Keratinocyte (primary cell): ENCODE measurements at regions not wholly inside any gene's neighbourhood (a gene's known extent, or its start where the extent isn't known, plus 50 kb on each side); places are given as distances from the start of the nearest gene placed in this dataset.
"Not testable (repeated sequence)": the region's sequence is repeated elsewhere in the genome, so short reads cannot be mapped to it uniquely, and the experiment has no call there.

Experiments
- DNase-seq: peaks from one replicate; pipeline ENCODE4 v3.0.0-alpha.2; 2011; ENCODE audit warnings: low read depth, missing footprints, low spot score
- FAIRE-seq: peaks from 2 replicates; lab custom pipeline; 2011; peaks lifted over from hg19 to GRCh38; lab: Jason Lieb, UNC
- H2AFZ ChIP-seq: 2 replicates; pipeline ENCODE4 v1.6.0; 2012; ENCODE audit warnings: low read length, control low read depth, inconsistent platforms; ENCODE audit not compliant: control insufficient read depth
- H3K27ac ChIP-seq: 2 replicates; pipeline ENCODE4 v1.5.1; 2011; ENCODE audit warnings: low read length; ENCODE audit not compliant: control insufficient read depth, insufficient read depth
- H3K27me3 ChIP-seq: 3 replicates; pipeline ENCODE4 v1.6.0; 2011; ENCODE audit warnings: low read length; ENCODE audit not compliant: control insufficient read depth, insufficient read depth; ENCODE audit errors: extremely low read depth
- H3K36me3 ChIP-seq, 2 experiments: 2 replicates in 1 of 2; 3 replicates in 1 of 2; pipeline ENCODE4 v1.5.1; 2011; ENCODE audit warnings: low read length in 2 of 2, mild to moderate bottlenecking in 1 of 2; ENCODE audit not compliant: control insufficient read depth in 2 of 2, insufficient read depth in 2 of 2; ENCODE audit errors: extremely low read depth in 1 of 2
- H3K4me1 ChIP-seq: 3 replicates; pipeline ENCODE4 v1.5.1; 2011; ENCODE audit warnings: low read length; ENCODE audit not compliant: control insufficient read depth, insufficient read depth; ENCODE audit errors: extremely low read depth
- H3K4me2 ChIP-seq: 3 replicates; pipeline ENCODE4 v1.6.0; 2011; ENCODE audit warnings: low read depth, low read length; ENCODE audit not compliant: control insufficient read depth, insufficient read depth; ENCODE audit errors: extremely low read depth
- H3K4me3 ChIP-seq, 3 experiments: fragments of 200-600 bp in 1 of 3; sonication (generic) in 1 of 3; 2 replicates in 2 of 3; 3 replicates in 1 of 3; pipeline ENCODE4 v1.5.1; 2011 to 2016; ENCODE audit warnings: low read length in 3 of 3, mild to moderate bottlenecking in 3 of 3, control low read depth in 2 of 3, inconsistent platforms in 1 of 3, low read depth in 1 of 3, mixed read lengths in 1 of 3, mixed run types in 1 of 3, moderate library complexity in 1 of 3; ENCODE audit not compliant: control insufficient read depth in 2 of 3, insufficient read depth in 2 of 3; ENCODE audit errors: extremely low read depth in 1 of 3
- H3K79me2 ChIP-seq: 2 replicates; pipeline ENCODE4 v1.6.0; 2012; ENCODE audit warnings: low read length; ENCODE audit not compliant: control insufficient read depth, insufficient read depth
- H3K9ac ChIP-seq: 3 replicates; pipeline ENCODE4 v1.6.0; 2011; ENCODE audit warnings: low read length; ENCODE audit not compliant: control insufficient read depth, insufficient read depth; ENCODE audit errors: extremely low read depth
- H3K9me1 ChIP-seq: 3 replicates; pipeline ENCODE4 v1.6.0; 2011; ENCODE audit warnings: low read length; ENCODE audit not compliant: control insufficient read depth, insufficient read depth; ENCODE audit errors: extremely low read depth
- H3K9me3 ChIP-seq: 2 replicates; pipeline ENCODE4 v1.5.1; 2012; ENCODE audit warnings: low read depth, low read length; ENCODE audit not compliant: control insufficient read depth
- H4K20me1 ChIP-seq: 3 replicates; pipeline ENCODE4 v1.6.0; 2011; ENCODE audit warnings: low read length; ENCODE audit not compliant: control insufficient read depth, insufficient read depth; ENCODE audit errors: extremely low read depth
- CTCF ChIP-seq, 3 experiments: IDR thresholded peaks in 1 of 3; conservative IDR thresholded peaks in 1 of 3; optimal IDR thresholded peaks in 1 of 3; 2 replicates in 2 of 3; 3 replicates in 1 of 3; pipeline versions ENCODE3 to v1.5.1; 2011; ENCODE audit warnings: low read length in 3 of 3, mild to moderate bottlenecking in 3 of 3, moderate library complexity in 2 of 3, control low read depth in 1 of 3, inconsistent platforms in 1 of 3; ENCODE audit not compliant: insufficient read depth in 2 of 3; ENCODE audit errors: extremely low read depth in 1 of 3
- EZH2 ChIP-seq: IDR thresholded peaks from one replicate; pipeline ENCODE4 v1.6.1; 2012; ENCODE audit warnings: inconsistent platforms, mild to moderate bottlenecking, low read length, moderate library complexity
- dilution Hi-C: fragments of 300-500 bp; cut with MboI; formaldehyde crosslinking; loops from one replicate; pipeline ENCODE4 v1.7.0; 2020; ENCODE audit warnings: low sequenced_read_pairs; ENCODE audit not compliant: extremely low pct_ligation_motif_present

GRCh38 chr4:1567519-1567807 lies 116.7 kb downstream of the FAM53A start:
- Histone ChIP-seq H3K9ac (no peak overlapping the region), H2AFZ (no peak overlapping the region), H3K27me3 (peaks cover 48% of the 10 kb centered on the region), H3K4me3 (no peak overlapping the region), H3K4me1 (peaks cover 7% of the 10 kb centered on the region), H4K20me1 (no peaks in the 10 kb centered on the region), H3K36me3 (no peaks in the 10 kb centered on the region), H3K9me1 (no peaks in the 10 kb centered on the region), H3K4me2 (no peak overlapping the region), H3K79me2 (no peaks in the 10 kb centered on the region), H3K27ac (no peak overlapping the region), H3K9me3 (no peaks in the 10 kb centered on the region)
- DNase-seq (no peak), FAIRE-seq (no peak)
- dilution Hi-C loops = no loop called here
- TF ChIP-seq EZH2 = no peak
- no peak for TF ChIP-seq CTCF (optimal IDR thresholded peaks at IDR 0.05 in 1 of 3, IDR thresholded peaks at IDR 0.05 in 1 of 3, conservative IDR thresholded peaks at IDR 0.05 in 1 of 3; ENCODE audit: extremely low read depth in 1 of 3, insufficient read depth in 2 of 3, low read length in 3 of 3)

- H3K27me3 ChIP-seq = peaks cover 48% of the 10 kb centered on the region
- no peaks in the 10 kb centered on the region for H3K9me1 ChIP-seq
- H4K20me1 ChIP-seq = no peaks in the 10 kb centered on the region
- H3K36me3 ChIP-seq = no peaks in the 10 kb centered on the region
- peaks cover 7% of the 10 kb centered on the region for H3K4me1 ChIP-seq
- no peak overlapping the region for H3K4me2 ChIP-seq
- H2AFZ ChIP-seq = no peak overlapping the region
- no peaks in the 10 kb centered on the region for H3K9me3 ChIP-seq
- dilution Hi-C loops = no loop called here
- no peak overlapping the region for H3K9ac ChIP-seq
- TF ChIP-seq EZH2 = no peak
- TF ChIP-seq CTCF (optimal IDR thresholded peaks at IDR 0.05 in 1 of 3, IDR thresholded peaks at IDR 0.05 in 1 of 3, conservative IDR thresholded peaks at IDR 0.05 in 1 of 3; ENCODE audit: extremely low read depth in 1 of 3, insufficient read depth in 2 of 3, low read length in 3 of 3) = no peak
- no peak for FAIRE-seq
- no peak for DNase-seq
- no peak overlapping the region for H3K4me3 ChIP-seq
- no peaks in the 10 kb centered on the region for H3K79me2 ChIP-seq
- no peak overlapping the region for H3K27ac ChIP-seq
These were observed 117.1 kb downstream of the FAM53A start for GRCh38 chr4:1566838-1567518.

- H3K9me1 ChIP-seq, FAIRE-seq, H3K36me3 ChIP-seq, H3K79me2 ChIP-seq, H3K27ac ChIP-seq, H4K20me1 ChIP-seq, H2AFZ ChIP-seq, H3K9me3 ChIP-seq, H3K4me3 ChIP-seq, dilution Hi-C loops, H3K9ac ChIP-seq, H3K4me1 ChIP-seq: not testable (repeated sequence)
- peak; percentile 28 for DNase-seq
- H3K4me2 ChIP-seq = peak overlapping the region; percentile 22
- H3K27me3 ChIP-seq = peaks cover 48% of the 10 kb centered on the region
These were observed 117.7 kb downstream of the FAM53A start for GRCh38 chr4:1566301-1566837.
